RPMI8226 (cell line): ENCODE measurements at regions not wholly inside any gene's neighbourhood (a gene's known extent, or its start where the extent isn't known, plus 50 kb on each side); places are given as distances from the start of the nearest gene placed in this dataset.

Source experiments
- DNase-seq: peaks from one replicate; pipeline ENCODE4 v3.0.0-alpha.2; 2015

GRCh38 chr1:216847397-216848036, 124.3 kb upstream of the ESRRG start:
- DNase-seq: no peak

DNA sequence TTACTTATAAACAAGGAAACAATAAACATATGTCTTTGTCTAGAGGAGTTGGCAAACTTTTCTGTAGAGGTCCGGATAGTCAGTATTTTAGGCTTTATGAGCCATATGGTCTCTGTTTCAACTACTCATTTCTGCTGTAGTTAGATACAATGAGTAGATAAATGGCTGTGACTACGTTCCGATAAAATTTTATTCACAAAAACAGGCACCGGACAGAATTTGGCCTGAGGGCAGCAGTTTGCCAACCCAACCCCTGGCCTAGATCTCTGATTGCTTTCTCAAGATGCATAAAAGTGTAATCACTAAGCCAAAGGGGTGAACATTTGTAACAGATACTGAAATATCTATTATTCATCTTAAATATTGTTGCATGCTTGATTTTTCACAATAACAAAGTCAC, 123.1 kb upstream of the ESRRG start:
- DNase-seq: no peak

GRCh38 chr1:216843409-216843808, 120.2 kb upstream of the ESRRG start:
- DNase-seq: no peak

DNA sequence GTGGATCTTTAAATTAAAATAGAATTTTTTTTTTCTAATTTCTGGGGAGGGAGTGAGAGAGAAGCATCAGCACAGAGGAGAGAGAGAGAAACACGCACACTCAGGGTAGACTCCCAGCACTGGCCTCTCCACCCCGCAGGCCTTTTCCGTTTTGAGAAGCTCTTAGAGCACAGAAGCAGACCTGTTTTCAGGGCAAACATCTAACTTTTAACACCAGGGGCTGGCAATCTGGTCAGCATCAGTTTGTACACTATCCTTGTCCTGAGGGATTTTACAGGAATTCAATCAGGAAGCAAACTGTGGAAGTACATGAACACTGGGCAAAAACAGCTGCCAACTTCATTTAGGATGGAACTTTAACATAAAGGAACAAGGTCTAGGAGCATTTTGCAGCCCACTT, 117.9 kb upstream of the ESRRG start:
- DNase-seq: no peak

DNA sequence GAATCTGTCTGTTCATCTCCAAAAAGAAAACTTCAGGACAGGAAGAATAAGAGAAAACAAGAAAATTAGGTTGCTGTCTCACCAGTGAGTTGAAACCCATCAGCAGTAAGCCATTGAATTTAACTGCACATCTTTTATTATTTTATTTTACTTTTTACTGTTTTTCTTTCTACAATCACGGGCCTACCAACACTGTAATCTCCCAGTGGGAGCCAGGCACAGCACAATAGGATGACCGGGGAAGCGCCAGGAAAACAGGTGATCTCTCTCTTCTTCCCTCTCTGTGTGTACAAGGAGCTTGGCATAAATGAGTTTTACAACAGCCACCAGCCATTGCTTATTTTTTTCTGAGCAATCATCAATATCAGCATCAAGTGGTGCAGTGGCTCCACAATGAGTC, 113.1 kb upstream of the ESRRG start:
- no peak for DNase-seq

DNA sequence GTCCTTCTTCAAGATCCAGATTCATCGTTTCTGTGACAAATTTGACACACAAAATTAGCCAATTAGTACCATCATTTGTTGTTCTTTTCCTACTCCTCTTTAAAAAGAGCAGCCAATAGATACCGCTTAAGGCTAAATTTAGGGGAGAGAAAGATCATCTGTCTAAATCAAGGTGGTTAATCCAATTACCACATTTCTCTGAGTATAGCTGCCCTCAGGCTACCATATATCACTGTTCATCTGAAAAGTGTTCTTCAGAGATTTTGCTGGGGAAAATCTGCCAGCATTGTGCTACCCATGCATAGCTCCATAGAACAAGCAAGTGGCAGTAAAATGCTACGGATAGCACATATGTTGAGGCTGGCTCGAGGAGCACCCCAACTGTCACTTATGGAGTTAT, 110.3 kb upstream of the ESRRG start:
- DNase-seq: no peak

DNA sequence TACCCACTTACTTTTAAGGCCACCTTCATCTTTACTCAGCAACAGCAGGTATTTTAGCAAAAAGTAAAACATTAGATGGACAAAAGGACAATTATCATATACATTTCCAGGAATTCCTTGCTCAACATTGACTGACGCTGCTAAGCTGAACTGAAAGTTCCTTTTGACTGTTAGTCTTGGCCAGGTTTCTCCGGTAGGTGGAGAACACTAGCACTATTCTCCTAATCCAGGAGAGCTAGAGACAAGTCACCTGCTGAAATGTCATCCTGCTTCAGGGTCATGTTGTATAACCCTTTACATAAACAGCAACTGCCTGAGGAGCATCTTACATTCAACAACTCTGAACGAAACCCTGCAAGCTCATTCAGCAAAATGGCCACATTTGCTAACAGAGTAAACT, 109.0 kb upstream of the ESRRG start:
- DNase-seq: no peak

DNA sequence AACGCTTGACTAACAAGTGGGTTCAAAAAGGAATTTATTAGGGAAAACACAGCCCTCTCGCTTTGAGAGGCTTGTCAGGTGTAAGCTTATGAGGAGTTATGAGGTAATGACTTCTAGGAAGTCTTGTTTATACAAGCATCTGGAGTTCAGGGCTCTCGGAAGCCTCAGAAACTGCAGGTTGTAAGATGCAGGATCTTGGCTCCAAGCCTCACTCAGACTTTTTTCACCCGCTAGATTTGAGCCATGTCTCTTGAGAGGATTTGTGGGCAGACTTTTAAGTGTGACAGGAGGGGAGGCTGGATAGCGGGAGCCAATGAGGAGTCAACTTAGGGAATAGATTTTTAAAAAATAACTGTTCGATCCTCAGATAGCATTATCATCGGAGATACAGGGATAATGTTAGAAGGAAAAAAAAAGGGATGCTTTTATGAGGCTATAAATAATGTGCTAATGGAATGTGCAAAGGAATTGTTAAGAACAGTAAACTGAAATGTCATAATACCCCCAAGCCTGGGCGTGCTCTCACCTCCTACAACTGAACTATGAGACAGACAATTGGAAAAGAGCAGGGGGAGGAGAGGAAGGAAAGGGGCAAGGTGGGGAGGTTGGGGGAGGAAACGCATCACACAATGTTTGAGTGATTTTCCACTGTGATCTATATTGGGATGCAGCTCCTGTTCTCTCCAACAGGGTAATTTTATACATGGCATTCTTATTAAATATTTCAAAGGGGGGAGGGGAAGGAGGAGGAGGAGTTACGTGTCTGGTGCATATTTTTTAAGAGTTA, 107.4 kb upstream of the ESRRG start:
- no peak for DNase-seq

- DNase-seq: no peak
Observed at GRCh38 chr1:216827251-216827650, 104.0 kb upstream of the ESRRG start.

DNA sequence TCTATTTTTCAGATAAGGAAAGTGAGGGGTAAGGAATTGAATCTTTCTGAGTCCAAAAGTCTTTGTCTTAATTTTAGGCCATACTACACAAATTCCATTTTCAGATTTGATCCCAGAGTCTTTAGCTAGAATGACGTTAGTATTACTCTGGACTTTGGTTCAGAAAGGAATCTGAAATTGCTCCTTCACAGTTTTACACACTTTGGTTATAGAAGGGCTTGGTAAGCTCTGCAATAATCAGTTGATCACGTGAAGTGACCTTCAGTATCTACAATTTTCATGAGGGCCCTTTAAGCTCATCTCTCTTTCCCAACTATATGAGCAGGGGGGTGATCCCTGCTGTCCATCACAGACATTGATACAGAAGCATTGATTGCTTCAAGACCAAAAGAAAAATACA, 103.4 kb upstream of the ESRRG start:
- no peak for DNase-seq

- no peak for DNase-seq
Observed at GRCh38 chr1:216826214-216826613, 103.0 kb upstream of the ESRRG start.

- DNase-seq: no peak
Observed at GRCh38 chr1:216825557-216825956, 102.3 kb upstream of the ESRRG start.

DNA sequence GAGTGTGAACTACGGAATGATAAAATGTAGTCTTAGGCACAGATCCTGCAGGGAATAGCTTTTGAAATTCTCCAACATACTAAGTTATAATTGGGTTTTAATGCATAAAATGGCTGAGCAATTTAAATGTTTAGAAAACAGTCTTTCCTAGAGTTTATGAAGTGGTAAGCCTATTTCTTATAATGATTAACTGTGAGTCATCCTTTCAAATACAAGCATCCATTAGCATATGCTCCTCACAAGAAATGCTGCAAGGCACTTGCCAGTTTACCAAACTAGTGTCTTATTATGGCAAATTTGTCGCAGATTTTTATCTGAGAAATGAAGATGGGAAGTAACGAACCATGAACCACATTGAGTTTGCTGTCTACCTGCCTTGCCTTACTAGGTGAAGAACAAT, 101.3 kb upstream of the ESRRG start:
- no peak for DNase-seq

DNA sequence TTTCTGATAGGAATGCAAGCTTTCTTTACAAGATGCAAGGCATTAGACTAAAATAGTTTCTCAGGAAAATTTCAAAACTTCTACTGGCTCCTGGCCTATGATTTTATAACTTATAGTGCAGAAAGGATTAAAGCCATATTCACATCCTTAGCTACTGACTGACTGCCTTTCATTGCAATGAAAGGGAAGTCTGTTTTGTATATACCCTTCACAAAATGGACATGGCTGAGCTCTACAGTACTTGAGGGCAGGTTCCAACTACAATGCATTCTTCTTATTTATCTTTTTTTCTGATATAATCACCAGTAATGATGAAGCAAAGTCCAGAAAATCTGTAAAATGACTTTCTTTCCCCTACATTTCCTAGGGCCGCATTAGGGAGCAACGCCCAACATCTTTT, 100.5 kb upstream of the ESRRG start:
- no peak for DNase-seq

GRCh38 chr1:216822480-216822879, 99.3 kb upstream of the ESRRG start:
- DNase-seq: no peak

DNA sequence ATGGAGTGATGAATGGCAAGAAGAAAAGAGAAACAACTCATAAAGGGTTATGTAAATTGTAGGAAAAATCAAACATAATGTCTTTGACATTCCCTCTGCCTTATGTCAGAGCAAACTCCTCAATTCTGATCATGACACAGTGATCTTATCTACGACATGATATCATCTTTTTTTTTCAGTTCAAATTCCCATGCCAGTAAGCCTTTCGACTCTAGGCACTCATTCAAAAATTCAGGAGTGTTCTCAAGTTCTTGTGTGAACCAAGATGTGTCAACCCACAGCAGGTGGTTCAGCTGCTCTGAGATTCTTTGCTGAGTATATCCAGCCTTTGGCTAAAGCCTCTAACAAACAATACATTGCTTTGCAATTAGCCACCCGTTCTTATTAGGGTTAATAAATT, 97.1 kb upstream of the ESRRG start:
- DNase-seq: no peak

GRCh38 chr1:216818284-216818683, 95.1 kb upstream of the ESRRG start:
- no peak for DNase-seq

DNA sequence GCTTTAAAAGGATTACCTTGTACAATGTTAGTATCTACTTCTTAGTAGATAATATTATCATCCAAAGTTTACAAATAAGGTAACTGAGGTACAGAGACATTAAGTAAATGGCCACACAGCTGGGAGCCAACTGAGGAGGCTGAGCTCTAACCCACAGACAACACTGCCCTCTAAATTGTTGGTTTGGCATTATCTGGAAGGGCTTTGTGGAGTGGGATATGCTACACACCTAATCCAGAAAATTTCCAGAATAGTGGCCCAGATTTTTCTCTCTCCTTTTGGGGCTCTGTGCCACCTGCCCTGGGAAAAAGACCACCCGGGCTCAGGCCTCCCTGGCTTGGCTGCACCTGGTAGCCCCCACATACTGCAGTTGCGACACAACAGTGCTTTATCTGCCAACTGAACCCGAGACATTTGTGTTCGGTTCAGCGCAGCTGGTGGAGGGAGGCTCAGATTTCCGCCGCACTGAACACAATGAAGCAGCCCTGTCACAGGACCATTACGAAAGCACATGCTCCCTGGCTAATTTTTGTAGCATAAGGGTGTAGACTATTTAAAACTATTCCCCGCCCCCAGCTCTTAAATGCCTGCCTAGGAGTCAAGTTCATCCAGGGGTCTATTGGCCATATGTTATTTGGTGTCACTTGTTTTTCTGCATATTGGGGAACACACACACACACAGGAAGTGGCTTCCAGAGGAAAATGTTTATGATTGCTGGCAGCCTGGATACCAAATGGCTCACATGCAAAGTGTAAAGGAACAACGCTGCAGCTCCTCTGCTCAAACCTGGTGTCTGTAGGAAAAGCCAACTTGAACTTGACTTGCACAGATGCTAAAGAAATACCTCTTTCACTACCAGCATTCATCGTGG, 92.3 kb upstream of the ESRRG start:
- no peak for DNase-seq

- DNase-seq: no peak
Observed at GRCh38 chr1:216814576-216815259, 91.5 kb upstream of the ESRRG start.

DNA sequence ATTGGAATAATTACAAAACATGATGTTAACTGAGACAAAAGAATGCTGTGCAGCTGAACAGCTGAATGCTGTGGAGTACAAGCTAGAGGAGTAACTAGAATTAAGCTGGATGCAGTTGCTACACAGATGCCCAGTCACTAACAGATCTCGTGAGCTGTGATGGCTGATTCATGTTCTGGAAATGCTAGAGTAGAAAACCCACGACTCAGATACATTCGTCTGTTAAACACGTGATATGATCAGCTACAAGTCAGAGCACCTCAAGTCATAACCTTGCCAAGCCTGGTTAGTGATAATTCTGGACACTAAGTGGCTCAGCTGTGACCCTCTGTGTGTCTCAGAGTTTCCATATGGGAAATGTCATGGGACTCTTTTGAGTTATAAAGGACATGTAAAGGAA, 89.7 kb upstream of the ESRRG start:
- DNase-seq: no peak

GRCh38 chr1:216809649-216810048, 86.4 kb upstream of the ESRRG start:
- no peak for DNase-seq

DNA sequence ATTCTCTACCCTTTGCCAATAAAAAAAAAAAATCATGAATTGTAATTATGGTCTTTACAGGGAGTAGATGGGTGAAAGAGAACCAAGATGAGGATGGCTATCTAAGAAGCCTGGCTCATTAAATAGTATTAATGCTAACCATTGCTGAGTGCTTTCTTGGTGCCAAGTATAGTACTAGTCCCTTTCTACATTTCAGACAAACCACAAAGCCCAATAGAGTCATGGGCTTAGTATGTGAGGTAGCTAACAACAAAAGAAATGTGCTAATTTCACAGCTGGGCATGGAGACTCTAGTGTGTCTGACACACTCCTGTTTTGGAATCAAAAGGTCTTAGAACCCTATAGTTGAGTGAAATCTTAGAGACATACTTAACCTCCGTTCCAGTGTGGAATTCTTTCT, 84.5 kb upstream of the ESRRG start:
- DNase-seq: no peak

GRCh38 chr1:216805953-216806352, 82.7 kb upstream of the ESRRG start:
- no peak for DNase-seq
